ENCODE measurements at regions not wholly inside any gene's neighbourhood (a gene's known extent, or its start where the extent isn't known, plus 50 kb on each side); places are given as distances from the start of the nearest gene placed in this dataset.

DNA sequence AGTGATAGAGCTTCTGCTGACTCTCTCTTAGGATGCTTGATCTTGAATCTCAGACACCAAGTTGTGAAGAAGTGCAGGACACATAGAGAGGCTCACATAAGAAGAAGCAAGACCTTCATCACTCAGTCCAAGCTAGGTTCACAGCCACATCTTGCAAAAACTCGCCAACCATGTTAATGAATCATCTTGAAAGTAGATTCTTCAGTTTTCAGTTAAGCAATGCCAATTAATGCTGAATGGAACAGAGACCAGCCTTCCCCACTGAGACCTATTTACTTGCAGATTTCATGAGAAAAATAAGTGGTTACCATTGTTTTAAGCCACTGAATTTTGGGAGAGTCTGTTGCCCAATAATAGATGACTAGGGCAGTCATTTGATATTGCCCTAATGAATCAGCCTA lies 217.7 kb upstream of the EDIL3 start:
- DNase-seq (ENCODE audit: low spot score) = no peak

- no peak for DNase-seq (ENCODE audit: low spot score)
Observed at GRCh38 chr5:84599964-84600363, 215.3 kb upstream of the EDIL3 start.

GRCh38 chr5:84597904-84598303 lies 213.2 kb upstream of the EDIL3 start:
- no peak for DNase-seq (ENCODE audit: low spot score)

- DNase-seq (ENCODE audit: low spot score) = no peak
Observed at GRCh38 chr5:84590629-84591028, 205.9 kb upstream of the EDIL3 start.

DNA sequence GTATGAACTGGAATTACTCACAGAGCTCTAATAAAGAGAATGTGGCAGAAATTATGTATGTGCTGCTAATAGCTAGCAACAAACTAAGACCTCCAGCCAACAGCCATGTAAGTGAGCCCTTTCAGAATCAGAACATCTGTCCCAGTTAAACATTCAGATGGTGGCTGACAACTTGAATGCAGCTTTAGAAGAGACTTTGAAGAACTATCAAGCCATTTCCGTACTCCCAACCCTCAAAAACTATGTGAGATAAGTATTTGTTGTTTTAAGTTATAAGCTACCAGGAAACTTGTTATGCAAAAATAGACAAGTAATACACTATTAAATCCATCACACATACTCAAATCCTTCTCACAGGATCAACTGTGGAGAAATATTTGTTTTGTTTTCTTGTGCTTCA lies 205.2 kb upstream of the EDIL3 start:
- no peak for DNase-seq (ENCODE audit: low spot score)

DNA sequence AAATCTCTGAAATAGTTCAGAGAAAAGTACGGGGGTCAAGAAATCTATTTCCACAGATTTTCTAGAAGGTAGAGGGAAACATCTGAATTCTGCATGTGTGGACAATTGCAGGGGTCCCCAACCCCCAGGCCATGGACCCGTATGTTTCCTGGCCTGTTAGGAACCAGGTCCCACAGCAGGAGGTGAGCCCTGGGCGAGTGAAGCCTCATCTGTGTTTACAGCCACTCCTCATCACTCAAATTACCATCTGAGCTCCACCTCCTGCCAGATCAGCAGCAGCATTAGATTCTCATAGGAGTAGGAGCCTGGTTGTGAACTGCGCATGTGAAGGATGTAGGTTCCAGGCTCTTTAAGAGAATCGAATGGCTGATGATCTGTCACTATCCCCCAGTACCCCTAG lies 200.5 kb upstream of the EDIL3 start:
- no peak for DNase-seq (ENCODE audit: low spot score)

DNA sequence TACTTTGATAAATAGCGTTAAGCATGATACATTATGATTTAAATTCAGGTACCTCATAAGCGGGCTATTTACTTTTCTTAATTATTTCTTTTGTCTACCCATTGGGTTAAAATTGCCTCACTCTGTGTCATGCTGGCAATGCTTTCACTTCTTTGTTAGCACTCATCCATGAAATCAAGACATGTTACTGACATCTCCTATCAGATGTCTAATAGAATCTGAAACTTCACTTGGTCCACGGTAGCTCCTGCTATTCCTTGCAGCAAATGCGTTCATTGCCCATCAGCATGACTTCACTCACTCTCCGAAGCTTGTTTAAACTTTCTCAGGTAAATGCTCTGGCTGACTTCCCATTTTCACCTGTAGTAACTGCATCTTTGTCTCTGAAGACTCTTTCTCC lies 193.5 kb upstream of the EDIL3 start:
- DNase-seq (ENCODE audit: low spot score) = no peak

DNA sequence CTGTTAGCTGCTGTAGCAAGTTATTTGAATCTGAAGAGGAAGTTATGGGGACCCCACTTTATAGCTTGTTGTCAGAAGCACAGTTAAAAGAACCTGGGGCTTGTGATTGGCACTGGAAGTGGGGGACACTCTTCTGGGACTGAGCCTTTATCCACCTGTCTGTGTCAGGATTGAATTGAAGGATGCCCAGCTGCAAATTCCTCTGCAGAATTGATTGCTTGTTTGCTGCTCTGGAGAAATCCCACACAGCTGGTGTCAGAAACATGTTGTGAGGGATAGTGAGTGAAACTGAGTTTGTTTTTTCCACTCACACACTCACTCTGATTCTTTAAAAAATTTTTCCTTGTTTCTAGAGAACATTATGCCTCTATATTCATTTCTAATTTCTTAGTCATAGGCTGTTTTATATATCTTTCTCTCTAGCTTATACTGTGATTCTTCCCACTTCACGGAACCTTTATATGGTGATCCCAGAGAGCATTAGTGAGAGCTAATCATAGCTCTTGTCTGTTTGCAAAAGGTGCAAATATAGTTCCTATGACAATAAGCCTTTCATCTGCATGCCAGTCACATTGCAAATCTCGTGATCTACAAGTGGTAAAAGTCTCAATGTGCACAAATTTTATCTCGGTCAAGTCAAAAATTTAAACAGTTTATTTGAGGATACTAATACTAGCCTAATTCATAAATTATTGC lies 188.5 kb upstream of the EDIL3 start:
- DNase-seq (ENCODE audit: low spot score) = no peak

DNA sequence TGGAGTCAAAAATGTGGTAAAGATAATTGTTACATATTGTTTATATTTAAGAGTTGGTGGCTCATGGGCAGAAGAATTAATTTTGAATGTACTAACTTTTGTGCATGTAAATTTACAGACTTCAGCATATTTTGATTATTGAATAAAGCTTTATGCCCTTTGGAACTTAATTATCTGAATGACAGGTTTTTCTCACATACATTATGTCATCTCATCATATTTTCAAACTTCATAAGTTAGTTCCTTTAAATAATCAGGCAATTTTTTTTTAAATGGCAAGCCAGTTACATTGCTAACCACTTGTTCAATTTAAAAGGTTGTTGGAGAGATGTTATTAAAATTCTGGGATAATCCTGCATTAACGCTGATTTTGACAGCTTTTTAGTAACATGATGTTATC lies 184.6 kb upstream of the EDIL3 start:
- no peak for DNase-seq (ENCODE audit: low spot score)

DNA sequence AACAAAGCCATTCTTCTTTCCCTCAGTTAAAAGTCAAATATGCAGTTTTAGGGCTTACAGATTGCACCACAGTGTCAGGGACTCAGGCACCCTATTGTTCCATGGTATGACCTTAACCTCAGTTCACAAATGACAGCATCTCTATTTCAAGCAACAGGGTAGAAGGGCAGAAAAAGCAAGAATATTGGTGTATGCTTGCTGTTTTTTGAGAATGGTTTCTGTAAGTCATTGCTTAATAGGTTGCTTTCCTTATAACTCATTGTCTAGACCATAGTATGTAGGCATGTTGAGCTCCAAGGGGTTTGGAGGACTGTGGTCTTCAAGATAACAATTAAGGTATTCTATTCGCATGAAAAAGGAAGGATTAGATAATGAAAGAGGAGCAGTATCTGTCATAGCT lies 183.5 kb upstream of the EDIL3 start:
- DNase-seq (ENCODE audit: low spot score) = no peak

GRCh38 chr5:84565866-84566265 lies 181.2 kb upstream of the EDIL3 start:
- no peak for DNase-seq (ENCODE audit: low spot score)

DNA sequence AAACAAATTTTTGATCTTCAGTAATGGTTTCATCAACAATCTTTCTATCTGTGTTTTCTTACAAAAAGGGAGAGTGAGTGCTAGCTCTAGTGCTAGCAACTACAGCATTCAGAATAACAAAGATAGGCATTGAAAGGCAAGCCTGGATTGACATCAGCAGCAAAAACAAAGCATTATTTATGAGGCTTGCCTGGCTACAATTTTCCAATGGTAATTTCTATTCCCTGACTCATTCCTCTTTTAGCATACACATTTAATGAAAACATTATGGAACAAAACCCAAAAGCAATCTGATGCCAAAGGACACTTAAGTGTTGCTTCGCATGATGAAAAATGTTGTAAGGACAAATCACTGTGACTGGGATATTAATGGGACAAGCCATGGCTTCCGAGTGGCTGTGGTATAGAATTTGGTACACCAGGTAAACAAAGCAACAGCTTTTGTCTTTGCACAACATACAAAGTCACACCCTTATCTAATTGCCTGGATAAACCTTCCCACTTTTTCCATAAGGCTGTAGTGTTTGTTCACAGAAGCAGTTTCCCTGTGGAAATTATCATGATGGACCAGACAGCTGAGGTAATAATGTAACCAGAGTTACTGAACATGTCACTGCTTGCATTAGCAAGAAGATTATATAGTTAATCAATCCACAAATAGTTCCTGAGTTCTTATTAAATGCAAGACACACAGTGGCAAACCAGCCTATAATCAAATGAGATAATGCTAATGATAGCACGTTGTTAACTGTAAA lies 179.8 kb upstream of the EDIL3 start:
- no peak for DNase-seq (ENCODE audit: low spot score)

DNA sequence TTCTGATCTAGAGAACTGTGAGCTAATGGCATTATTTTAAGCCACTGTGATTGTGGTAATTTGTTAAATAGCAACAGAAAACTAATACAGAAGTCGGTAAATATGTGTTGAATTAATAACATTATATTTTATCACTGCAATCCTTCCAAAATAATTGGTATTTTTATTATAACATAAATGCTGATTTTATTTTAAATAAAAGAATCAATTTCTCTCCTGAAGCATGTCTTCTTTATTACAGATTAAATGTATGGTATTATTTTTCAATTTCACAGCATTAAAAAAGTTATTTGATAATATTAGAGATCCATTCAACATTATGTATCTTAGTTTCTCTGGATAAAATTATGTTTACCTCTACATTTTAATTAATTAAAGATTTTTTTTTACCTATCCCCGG lies 165.5 kb upstream of the EDIL3 start:
- DNase-seq (ENCODE audit: low spot score) = no peak

DNA sequence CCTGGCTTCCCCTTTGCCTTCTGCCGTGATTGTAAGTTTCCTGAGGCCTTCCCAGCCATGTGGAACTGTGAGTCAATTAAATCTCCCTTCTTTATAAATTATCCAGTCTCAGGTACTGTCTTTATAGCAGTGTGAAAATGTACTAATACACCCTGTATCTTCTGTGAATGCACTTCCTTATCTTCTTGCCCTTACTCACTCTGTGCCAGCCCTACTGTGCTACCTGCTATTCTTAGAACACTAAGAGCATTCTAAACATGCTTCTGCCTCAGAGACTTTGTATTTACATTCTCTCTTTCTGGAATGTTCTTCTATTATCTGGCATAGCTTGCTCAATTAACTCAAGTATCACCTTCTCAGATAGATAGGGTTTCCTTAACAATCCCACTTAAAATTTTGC lies 164.4 kb upstream of the EDIL3 start:
- no peak for DNase-seq (ENCODE audit: low spot score)

- DNase-seq (ENCODE audit: low spot score) = no peak
Observed at GRCh38 chr5:84546686-84547085, 162.0 kb upstream of the EDIL3 start.

GRCh38 chr5:84536797-84537196 lies 152.1 kb upstream of the EDIL3 start:
- no peak for DNase-seq (ENCODE audit: low spot score)

- no peak for DNase-seq (ENCODE audit: low spot score)
Observed at GRCh38 chr5:84535281-84535680, 150.6 kb upstream of the EDIL3 start.

GRCh38 chr5:84524491-84524890 lies 139.8 kb upstream of the EDIL3 start:
- no peak for DNase-seq (ENCODE audit: low spot score)

DNA sequence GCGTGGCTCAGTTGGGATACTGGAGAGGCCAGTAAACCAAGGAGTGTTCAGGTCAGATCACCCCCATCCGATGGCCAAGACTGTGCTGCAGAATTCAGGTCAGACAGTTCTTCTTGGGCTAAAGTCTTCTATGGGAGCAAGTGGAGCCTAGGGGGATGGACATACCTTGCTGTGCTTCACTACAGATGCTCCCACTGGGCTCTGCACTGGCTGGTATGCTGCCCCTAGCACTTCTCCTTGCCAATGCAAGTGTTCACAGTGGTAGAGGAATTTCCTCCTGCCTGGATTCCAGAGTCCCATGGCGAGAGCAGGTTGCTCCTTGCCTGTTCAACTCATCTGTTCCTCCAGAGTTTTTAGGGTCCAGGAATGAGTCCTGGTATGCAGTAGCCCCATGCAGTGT lies 134.2 kb upstream of the EDIL3 start:
- no peak for DNase-seq (ENCODE audit: low spot score)

GRCh38 chr5:84518370-84518769 lies 133.7 kb upstream of the EDIL3 start:
- no peak for DNase-seq (ENCODE audit: low spot score)

- no peak for DNase-seq (ENCODE audit: low spot score)
Observed at GRCh38 chr5:84506625-84507024, 121.9 kb upstream of the EDIL3 start.

DNA sequence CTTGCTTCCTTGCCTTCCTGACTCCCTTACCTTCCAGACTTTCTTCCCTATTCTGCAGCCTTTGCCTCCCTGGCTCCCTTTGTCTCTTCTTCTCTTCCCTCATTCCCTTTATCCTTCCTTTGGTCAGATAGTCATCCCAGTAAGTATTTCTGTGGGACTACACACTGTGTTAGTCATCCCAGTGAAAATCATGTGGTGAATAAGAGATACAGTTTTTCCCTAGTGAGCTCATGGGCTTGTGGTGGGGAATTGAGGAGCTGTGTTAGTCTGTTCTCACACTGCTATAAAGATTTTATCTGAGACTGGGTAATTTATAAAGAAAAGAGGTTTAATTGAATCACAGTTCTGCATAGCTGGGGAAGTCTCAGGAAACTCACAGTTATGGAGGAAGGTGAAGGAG lies 109.8 kb upstream of the EDIL3 start:
- no peak for DNase-seq (ENCODE audit: low spot score)

DNA sequence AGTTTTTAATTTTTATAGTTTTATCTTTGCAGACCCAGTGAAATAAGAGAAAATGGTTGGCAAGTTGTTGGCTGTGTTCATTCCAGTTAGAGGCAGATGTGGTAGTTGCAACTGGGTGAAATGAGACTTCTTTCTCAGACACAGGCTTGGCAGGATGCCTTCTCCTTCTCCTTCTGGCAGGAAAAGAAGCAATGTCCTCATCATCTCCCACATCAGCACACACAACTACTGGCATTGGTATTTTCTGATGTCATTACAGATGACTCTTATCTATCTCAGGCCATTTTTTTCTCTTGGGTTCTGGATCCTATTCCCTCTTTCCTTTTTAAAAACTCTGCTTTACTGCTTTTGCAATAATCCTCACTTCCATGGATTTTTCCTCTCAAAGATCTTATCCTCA lies 103.3 kb upstream of the EDIL3 start:
- no peak for DNase-seq (ENCODE audit: low spot score)
